ENCODE measurements at regions not wholly inside any gene's neighbourhood (a gene's known extent, or its start where the extent isn't known, plus 50 kb on each side); places are given as distances from the start of the nearest gene placed in this dataset.

- no peak for TF ChIP-seq EZH2phosphoT487 (IDR thresholded peaks at IDR 0.05; ENCODE audit: borderline replicate concordance, low read depth, low read length)
- TF ChIP-seq CTCF (conservative IDR thresholded peaks at IDR 0.05; ENCODE audit: low read length): no peak
- CTCF ChIA-PET (ENCODE audit: unreplicated experiment): no interaction called here
- POLR2A ChIA-PET: no interaction called here
- DNase-seq (ENCODE audit: low spot score): no peak
- intact Hi-C loops (cut with micrococcal nuclease; ENCODE audit: unreplicated experiment): no loop called here
- no peaks in the 10 kb centered on the region for H4K20me1 ChIP-seq (ENCODE audit: insufficient read depth, low read length)
- H3K9me3 ChIP-seq (ENCODE audit: low read length): no peaks in the 10 kb centered on the region
- H2AFZ ChIP-seq (ENCODE audit: low read length): no peak overlapping the region
- H3K9me2 ChIP-seq (ENCODE audit: insufficient read depth, low read length): no peaks in the 10 kb centered on the region
- H3K36me3 ChIP-seq (ENCODE audit: insufficient read depth, low read length): no peaks in the 10 kb centered on the region
- no peaks in the 10 kb centered on the region for H3K79me2 ChIP-seq (ENCODE audit: insufficient read depth, low read depth, low read length)
- BruUV-seq (replicated peaks): no TSS peak
- H3K27ac ChIP-seq (ENCODE audit: low read depth, low read length, poor library complexity, severe bottlenecking): no peak overlapping the region
- H3K4me3 ChIP-seq (ENCODE audit: low read depth, low read length, poor library complexity, severe bottlenecking): no peak overlapping the region
- no peak overlapping the region for H3K4me2 ChIP-seq (ENCODE audit: low read length)
- peaks cover 2% of the 10 kb centered on the region for H3K4me1 ChIP-seq (ENCODE audit: insufficient read depth, low read length, poor library complexity, severe bottlenecking)
Observed at GRCh38 chr13:39904959-39905358, 249.5 kb downstream of the COG6 start.

GRCh38 chr13:39909634-39910033 lies 254.2 kb downstream of the COG6 start:
- peaks cover 12% of the 10 kb centered on the region for H3K4me1 ChIP-seq (ENCODE audit: insufficient read depth, low read length, poor library complexity, severe bottlenecking)
- no TSS peak for BruUV-seq (replicated peaks)
- H3K4me2 ChIP-seq (ENCODE audit: low read length): no peak overlapping the region
- H3K4me3 ChIP-seq (ENCODE audit: low read depth, low read length, poor library complexity, severe bottlenecking): no peak overlapping the region
- CTCF ChIA-PET (ENCODE audit: unreplicated experiment): no interaction called here
- no peaks in the 10 kb centered on the region for H3K9me3 ChIP-seq (ENCODE audit: low read length)
- no peak overlapping the region; the same call in 1 of the 2 replicates for H2AFZ ChIP-seq (ENCODE audit: low read length)
- no peaks in the 10 kb centered on the region for H3K79me2 ChIP-seq (ENCODE audit: insufficient read depth, low read depth, low read length)
- intact Hi-C loops (cut with micrococcal nuclease; ENCODE audit: unreplicated experiment): no loop called here
- TF ChIP-seq CTCF (conservative IDR thresholded peaks at IDR 0.05; ENCODE audit: low read length) (no peak), EZH2phosphoT487 (IDR thresholded peaks at IDR 0.05; ENCODE audit: borderline replicate concordance, low read depth, low read length) (no peak)
- no peak for DNase-seq (ENCODE audit: low spot score)
- H4K20me1 ChIP-seq (ENCODE audit: insufficient read depth, low read length): no peaks in the 10 kb centered on the region
- POLR2A ChIA-PET: no interaction called here
- H3K27ac ChIP-seq (ENCODE audit: low read depth, low read length, poor library complexity, severe bottlenecking): no peak overlapping the region
- no peaks in the 10 kb centered on the region for H3K36me3 ChIP-seq (ENCODE audit: insufficient read depth, low read length)
- no peaks in the 10 kb centered on the region for H3K9me2 ChIP-seq (ENCODE audit: insufficient read depth, low read length)

- Histone ChIP-seq H3K9me2 (ENCODE audit: insufficient read depth, low read length) (0 out of 2 replicates have a peak, but pooled peaks cover 2% of the 10 kb centered on the region), H2AFZ (ENCODE audit: low read length) (peak overlapping the region; percentile 74), H3K4me3 (ENCODE audit: low read depth, low read length, poor library complexity, severe bottlenecking) (no peak overlapping the region), H3K9me3 (ENCODE audit: low read length) (no peaks in the 10 kb centered on the region), H4K20me1 (ENCODE audit: insufficient read depth, low read length) (no peaks in the 10 kb centered on the region), H3K79me2 (ENCODE audit: insufficient read depth, low read depth, low read length) (no peaks in the 10 kb centered on the region), H3K4me2 (ENCODE audit: low read length) (no peak overlapping the region; the same call in 1 of the 2 replicates), H3K36me3 (ENCODE audit: insufficient read depth, low read length) (no peaks in the 10 kb centered on the region), H3K4me1 (ENCODE audit: insufficient read depth, low read length, poor library complexity, severe bottlenecking) (peaks cover 12% of the 10 kb centered on the region), H3K27ac (ENCODE audit: low read depth, low read length, poor library complexity, severe bottlenecking) (no peak overlapping the region)
- BruUV-seq (replicated peaks): no TSS peak
- POLR2A ChIA-PET: no interaction called here
- intact Hi-C loops (cut with micrococcal nuclease; ENCODE audit: unreplicated experiment): no loop called here
- CTCF ChIA-PET (ENCODE audit: unreplicated experiment): no interaction called here
- TF ChIP-seq EZH2phosphoT487 (IDR thresholded peaks at IDR 0.05; ENCODE audit: borderline replicate concordance, low read depth, low read length) (no peak), CTCF (conservative IDR thresholded peaks at IDR 0.05; ENCODE audit: low read length) (no peak)
- DNase-seq (ENCODE audit: low spot score): peak; percentile 54
Observed at GRCh38 chr13:39910041-39910440, 254.6 kb downstream of the COG6 start.
